DMS153 treated with DMSO at 0.1 percent for 48 hours (cell line): ENCODE measurements at regions not wholly inside any gene's neighbourhood (a gene's known extent, or its start where the extent isn't known, plus 50 kb on each side); places are given as distances from the start of the nearest gene placed in this dataset.
A peak's percentile ranks its signal among the peaks of the same experiment; 100 is the strongest.

Source experiments
- DNase-seq: peaks from one replicate; lab custom pipeline; 2025; ENCODE audit not compliant: unreplicated experiment; lab: John Stamatoyannopoulos, UW

DNA sequence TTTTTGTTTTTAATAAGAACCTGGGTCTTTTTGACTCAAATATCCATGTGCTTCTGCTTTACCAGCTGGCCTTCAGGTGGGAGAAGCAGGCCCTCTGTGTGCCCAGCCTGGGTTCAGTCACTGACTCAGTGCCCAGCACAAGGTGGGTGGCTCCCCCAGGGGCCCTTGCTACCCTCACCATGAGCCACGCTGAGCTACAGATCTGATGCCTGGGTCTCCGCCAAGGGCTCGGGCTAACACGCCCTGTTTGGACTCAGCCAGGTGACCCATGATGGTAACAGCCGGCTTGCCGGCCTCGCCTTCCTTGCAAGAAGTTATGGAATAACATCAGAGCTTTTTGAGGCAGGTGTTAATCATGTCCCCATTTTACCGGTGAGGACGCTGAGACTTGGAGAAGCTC, 109.5 kb upstream of the NLRP1 start:
- no peak for DNase-seq

DNA sequence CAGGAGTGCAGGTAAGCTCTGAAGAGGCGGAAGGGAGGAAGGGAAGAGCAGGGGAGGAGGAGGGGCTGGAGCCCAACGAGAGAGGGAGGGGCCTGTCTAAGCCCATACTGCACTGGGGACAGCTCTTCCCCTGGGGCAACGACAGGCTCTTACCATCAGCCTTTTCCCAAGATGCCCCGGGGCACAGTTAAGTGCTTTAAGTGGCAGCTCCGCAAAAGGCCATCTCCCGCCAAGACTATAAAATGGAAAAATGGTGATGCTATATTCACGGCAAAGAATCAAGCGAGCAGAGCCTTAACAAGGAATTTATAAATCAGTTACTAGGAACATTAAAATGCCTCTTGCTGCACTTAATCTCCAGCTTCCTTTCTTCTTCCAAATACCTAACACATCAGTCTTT, 110.2 kb upstream of the NLRP1 start:
- peak; percentile 29 for DNase-seq

DNA sequence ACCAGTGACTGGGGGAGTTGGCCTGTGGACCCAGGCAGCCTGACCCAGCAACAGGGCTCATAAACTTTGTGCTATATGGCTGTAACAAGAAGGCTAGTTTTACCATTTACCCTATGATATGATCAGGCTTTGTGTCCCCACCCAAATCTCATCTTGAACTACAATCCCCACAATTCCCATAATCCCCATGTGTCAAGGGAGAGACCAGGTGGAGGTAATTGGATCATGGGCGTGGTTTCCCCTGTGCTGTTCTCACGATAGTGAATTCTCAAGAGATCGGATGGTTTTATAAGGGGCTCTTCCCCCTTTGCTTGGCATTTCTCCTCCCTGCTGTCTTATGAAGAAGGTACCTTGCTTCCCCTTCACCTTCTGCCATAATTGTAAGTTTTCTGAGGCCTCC, 111.2 kb upstream of the NLRP1 start:
- no peak for DNase-seq

DNA sequence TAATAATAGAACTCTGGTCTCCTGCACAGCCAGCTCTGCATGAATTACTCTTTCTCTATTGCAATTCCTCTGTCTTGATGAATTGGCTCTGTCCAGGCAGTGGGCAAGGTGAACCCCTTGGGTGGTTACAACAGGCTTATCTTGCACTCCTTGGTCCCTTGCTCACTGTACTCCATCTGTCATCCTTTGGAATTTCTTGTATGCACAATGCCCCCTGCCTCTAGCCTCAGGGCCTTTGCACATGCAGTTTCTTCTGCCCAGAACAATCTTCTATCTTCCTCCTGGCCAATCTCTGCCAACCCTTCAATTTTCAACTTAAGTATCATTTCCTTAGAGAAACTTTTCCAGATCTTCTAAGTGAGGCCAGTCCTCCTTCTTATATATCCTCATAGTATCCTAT, 114.7 kb upstream of the NLRP1 start:
- DNase-seq: no peak

DNA sequence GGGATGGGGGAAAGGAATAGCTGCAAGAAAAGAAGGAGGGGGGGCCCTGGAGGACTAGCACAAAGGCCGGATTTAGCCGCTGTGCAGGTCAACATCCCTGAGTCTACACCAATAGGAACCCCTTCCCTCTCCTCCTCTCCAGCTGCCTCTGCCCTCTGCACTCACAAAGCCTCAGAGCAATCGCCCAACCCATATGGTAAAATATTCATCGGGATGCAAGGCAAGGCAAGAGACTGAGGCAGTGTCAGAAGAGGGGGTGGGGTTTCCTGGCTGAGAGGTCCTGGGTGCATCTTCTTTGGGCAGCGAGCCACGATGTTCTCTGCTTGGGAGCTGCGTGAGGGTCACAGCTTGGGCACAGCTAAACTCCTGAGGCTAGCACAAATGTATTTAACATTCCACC, 115.5 kb upstream of the NLRP1 start:
- DNase-seq: no peak

DNA sequence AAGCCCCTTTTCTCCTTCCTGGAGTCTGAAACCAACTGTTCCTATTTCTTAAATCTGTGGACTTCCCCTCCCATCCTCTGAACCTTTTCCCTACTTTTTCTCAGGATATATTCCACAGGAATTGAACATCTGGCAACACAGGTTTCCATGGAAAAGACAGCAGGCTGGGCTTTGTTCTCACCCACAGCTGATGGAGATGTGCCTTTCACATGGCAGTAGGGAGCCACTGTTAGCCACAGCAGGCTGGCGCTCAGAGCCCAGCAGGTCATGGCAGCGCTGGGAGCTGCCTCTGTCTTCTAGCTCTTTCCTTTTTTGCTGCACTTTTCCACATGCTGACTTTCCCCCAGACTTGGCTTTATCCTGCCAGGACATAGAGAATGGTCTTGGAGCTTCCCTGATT, 116.4 kb upstream of the NLRP1 start:
- DNase-seq: no peak

DNA sequence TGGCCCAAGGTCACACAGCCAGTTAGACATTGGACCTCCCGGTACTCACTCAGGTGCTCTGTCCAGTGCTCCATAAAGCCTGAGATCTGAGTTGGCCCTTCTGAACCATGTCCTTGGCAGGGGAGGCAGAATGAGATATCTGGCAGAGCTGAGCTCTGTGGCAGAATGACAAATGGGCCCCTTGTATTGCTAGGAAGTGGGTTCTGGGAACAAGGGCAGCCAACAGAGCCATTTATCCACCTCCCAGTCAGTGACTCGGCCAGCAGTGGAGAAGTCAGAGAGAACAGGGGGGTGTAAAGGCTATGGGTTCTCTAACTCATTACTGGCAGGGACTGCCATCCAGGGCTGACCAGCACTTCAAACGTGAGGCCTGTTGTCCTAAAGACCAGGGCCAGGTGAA, 117.1 kb upstream of the NLRP1 start:
- no peak for DNase-seq

DNA sequence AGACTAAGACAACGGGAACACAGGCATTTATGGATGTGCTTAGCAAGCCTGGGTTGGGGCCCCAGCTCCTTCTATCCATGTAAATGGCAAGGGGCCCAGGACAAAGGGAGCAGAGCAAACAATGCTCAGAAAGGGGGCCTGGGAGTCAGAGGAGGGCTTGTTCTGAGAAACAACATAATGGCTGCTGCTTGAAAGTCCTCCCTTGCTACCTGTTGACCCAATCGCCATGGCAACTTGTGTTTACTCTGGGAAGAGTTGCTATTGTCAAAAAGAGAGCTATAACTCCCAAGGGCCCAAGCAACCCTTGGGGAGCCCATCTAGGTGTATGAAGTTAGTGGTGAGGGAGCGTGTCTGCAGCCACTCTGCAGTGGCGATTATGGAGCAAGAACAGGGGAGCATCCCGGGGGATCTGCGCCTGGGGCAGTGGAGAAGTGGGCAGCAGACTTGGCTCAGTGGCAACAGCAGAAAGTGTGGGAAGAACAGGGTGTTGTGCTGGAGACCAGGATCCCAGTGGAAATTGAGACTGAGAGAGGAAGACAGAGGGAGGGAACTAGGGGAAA, 118.7 kb upstream of the NLRP1 start:
- DNase-seq: no peak

DNA sequence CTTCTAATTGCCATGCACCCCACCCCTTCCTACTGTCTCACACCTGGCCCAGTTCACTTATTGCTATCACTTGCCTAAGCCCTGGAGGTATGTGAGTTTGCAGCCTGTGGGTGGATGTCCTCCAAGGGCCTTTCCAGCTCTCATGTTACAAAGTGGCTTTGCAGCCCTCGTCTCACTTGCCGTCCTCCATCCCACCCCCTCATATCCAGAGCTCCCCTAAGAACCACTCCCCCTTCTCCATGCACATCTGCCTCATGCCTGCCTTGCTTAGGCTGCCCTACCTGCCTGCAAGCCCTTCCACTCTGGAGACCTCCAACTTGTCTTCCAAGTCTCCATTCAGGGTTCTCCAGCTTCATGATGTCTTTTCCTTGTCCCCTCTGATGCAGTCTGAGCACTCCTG, 119.4 kb upstream of the NLRP1 start:
- no peak for DNase-seq

DNA sequence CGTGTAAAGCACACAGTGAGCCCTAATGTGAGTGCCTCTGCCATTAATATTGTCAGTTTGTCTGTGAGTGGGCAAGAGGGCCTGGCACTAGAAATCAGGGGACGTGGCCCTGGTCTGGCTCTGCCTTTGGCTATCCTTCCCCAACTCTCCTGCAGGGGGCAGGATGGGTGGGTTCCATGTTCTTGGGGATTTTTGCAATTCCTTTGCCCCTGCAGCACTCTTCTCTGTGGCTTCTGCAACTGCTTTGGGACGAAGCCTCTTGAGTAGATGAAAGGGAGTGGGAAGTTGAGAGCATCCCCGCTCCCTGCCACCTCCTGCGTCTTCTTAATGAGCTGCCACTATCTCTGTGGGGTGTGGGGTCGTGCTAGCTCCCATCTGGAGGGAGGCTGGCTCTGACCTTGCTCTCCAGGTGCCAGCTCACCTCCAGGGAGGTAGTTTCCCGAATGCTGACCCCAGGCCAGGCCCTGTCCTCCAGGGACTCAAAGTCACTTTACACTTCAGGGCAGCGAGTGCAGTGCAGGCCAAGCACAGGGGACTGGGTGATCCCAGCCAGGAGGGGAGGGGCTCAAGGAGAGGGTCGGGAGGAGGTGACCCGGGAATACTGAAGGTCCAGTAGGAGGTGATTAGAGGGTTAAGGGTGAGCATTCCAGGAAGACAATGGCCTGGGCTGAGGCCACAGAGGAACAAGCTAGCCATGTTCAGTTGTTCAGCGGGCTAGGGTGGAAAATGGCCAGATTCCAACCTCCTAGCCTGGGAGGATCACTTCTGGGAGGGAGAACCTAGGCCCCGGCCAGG, 121.0 kb upstream of the NLRP1 start:
- no peak for DNase-seq

DNA sequence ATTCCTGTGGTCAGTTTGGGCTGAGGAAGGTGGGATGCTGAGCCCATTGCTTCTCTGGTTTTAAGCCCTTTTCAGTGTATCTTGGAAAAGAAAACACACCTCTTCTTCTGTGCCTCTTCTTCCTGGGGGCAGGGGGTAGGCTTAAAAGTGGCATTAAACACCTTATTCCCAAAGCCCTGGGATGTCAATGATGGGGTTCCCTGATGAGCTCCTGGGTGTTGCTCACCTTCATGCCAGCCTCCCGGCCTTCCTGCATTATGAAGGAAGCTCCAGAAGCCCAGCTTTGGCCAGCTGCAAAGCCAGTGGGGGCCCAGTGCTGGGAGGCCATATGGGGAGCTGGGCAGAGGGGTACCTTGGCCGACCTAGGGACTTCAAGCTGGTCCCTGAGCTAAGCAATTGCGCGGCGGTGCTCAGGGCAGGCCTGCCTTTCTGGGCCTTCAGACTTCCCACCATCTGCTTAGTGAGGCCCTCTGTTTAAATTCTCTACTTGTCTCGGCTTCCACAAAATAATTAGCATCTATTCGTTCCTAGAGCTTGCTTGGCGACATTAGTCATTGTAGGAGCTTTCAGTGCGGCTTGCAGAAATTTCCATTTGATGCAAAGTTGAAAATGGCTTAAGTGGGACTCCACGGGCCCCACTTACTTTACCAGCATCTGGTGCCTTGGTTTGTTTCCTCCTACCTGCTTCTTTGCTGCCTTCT, 121.7 kb upstream of the NLRP1 start:
- DNase-seq: no peak

DNA sequence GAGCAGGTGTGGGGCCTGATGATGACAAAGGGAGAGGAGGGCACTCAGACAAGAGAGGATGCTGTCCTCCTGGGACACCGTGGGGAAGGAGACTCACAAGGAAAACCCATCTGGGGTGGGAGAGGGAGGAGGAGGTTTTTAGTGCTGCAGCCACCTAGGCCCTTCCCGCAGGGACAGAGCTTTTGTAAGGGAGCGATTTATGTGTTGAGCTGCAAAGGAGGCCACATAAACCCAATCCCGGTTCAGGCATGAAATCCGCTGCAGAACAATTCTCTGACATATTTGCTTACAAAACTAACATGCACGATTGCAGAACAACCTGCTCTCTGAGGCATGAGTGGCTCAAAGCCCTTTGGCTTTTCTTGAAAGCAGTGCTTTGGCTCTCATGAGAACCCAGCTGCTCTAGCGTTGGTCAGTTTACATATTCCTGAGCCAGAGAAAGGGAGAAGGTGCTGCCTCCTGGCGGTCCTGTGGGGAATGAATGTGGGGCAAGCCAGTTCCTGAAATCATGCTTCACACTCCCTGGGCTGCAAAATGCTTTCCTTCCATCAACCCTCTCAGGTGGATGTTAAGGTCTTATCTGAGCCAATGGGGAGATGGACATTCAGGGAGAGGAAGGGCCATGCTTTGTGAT, 122.4 kb upstream of the NLRP1 start:
- peak; percentile 38 for DNase-seq

DNA sequence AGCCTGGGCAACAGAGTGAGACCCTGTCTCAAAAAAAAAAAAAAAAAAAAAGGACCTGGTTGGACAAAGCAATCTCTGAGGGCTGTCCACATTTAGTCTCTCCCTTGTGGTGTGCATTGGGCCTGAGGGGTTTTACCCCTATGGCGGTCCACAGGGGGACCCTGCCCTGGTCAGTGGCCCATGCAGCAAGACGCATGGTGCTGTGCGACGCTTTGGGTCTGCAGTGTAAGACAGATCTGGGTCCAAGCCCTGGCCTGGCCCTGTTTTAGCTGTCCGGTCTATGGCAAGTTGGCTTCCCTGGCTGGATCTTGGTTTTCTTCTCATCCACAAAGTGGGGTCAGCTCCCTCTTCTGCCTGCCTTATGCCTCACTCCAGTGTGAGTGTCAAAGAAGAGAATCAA, 123.2 kb upstream of the NLRP1 start:
- no peak for DNase-seq

DNA sequence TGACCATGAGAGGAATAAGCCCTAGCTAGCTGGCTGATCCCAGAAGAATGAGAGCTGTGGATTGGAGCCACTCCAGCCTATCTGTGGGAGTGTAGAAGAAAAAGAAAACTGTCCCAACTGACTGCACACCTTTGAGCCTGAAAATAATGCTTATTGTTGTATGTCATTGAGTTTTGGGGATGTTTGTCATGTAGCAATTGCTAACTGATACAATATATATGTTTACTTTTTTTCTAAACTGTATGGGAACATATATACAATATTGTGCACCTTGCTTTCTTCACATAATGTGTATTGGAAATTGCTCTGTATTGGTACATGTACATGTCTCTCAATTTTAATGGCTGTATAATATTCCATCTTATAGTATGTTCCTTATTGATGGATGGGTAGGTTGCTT, 124.0 kb upstream of the NLRP1 start:
- DNase-seq: no peak

DNA sequence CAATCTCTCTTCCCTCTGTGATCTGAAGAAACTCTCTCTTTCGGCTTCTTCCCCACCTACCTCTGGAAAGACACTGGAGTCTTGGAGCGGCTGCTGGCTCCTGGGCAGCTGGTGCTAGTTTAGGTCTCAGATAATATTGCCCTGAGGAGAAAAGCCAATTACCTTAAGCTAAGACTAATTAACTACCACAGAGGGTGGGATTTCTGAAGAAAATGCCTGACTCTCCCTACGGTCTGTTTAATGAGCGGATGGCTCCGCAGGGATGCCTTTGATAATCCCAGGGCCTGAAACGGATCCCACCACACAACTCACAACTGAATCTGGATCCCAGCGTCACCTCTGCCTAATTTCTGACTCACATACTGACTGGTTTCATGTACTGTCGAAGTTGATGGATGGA, 127.0 kb upstream of the NLRP1 start:
- no peak for DNase-seq

DNA sequence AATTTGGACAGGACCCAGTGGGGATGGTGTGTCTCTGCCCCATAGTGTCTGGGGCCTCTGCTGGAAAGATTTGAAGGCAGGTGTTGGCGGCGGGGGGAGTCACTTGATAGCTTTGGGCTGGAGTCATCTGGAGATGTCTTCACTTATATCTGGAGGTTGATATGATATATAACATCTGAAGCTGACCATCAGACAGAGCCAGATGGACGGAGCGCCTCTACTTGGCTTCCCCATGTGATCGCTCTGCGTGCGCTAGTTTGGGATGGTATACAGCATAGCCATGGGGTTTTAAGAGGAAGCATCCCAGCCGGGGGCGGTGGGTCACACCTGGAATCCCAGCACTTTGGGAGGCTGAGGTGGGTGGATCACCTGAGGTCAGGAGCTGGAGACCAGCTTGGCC, 130.7 kb upstream of the NLRP1 start:
- DNase-seq: no peak

DNA sequence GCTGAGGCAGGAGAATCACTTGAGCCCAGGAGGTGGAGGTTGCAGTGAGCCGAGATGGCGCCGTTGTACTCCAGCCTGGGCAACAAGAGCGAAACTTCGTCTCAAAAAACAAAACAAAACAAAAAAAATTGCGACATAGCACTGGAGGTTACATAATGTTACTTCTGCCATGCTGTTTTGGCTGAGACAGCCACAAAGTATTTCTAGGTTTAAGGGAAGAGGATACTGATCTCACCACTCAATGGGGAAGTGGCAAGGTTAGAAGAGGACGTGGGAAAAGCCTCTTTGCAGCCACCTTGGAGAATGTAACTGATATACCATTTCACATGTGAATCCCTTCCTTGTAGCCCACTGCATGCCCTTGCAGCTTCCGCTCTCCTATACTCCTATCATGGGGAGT, 131.2 kb upstream of the NLRP1 start:
- no peak for DNase-seq

DNA sequence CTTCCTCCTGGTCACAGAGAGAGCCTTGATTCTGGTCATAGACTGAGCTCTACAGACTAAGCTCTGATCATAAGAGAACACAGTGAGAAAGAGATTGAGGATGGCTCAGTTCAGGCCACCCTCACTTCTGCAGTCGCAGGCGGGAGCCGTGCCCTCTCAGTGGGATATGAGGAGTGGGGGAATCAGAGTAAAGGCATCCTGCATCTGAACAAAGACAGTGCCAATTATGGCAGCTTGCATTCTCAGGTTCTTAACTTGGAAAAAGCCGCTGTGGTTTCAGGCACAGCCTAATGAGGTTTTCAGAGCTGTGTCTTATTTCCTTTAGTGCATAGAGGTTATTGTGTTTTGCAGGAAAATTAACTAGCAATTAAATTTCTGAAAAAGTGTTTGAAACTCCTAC, 134.4 kb upstream of the NLRP1 start:
- DNase-seq: no peak

DNA sequence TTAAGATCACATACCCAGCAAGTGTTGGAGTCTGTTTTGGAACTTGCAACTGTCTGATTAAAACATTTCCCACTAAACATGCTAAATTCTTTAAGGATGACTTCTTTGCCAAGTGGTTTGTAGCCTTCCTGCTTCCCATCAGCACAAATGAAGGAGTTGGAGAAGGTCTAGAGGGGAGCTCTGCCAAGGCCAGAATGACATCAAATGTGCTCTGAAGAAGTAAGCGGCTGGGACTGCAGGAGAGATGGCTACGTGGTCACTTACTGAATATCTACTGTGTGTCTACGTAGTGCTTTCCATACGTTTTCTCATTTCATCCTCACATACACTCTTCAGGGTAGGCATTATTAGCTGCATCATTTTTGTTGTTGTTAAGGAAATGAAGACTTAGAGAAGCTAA, 135.7 kb upstream of the NLRP1 start:
- DNase-seq: no peak

DNA sequence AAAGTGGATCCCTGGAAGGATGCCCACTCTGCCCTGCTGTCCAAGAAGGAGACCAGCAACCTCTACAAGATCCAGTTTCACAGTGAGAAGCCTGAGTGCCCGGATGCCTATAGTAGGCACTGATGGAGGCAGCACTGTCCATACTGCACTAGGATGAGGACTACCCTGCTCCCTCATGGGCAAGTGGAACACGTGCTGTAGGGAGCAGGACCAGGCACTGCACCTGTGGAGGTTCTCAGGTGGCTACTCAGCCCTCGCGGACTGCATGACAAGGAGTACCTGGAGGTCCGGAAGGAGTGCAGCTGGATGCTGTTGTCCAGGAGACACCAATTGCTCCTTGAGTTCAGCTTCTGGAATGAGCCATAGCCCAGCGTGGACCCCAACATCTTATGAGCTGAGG, 146.1 kb upstream of the NLRP1 start:
- DNase-seq: no peak

DNA sequence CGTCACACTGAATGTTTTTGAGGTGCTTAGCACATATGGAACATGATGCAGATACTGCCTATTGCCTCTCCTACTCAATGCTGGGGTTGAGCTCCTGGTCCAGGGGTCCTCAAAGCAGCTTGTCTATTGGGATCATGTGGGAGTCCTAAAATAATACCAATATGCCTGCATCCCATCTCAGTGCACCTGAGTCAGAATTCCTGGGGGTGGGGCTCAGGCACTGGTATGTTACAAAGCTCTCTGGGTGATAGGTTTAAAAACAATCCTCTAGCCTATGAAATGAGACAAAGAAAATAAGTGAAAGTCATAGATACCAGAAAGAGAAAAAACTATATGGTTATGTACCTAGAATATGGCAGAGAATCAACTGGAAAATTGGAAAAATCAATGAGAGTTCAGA, 156.6 kb upstream of the NLRP1 start:
- no peak for DNase-seq

DNA sequence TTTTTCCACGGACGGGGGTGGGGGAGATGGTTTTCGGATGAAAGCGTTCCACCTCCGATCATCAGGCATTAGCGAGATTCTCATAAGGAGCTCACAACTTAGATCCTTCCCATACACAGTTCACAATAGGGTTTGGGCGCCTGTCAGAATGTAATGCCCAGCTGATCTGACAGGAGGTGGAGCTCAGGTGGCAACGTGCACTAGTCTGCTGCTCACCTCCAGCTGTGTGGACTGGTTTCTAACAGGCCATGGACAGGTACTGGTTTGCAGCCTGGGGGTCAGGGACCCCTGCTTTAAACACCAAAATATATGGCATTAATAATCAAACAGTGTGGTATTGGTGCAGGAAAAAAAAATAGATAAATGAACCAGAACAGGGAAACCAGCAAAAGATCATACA, 157.5 kb upstream of the NLRP1 start:
- no peak for DNase-seq
